Astrocyte (in vitro differentiated cells and primary cell): ENCODE measurements at regions not wholly inside any gene's neighbourhood (a gene's known extent, or its start where the extent isn't known, plus 50 kb on each side); places are given as distances from the start of the nearest gene placed in this dataset.

ENCODE experiments used
- DNase-seq: peaks from one replicate; pipeline ENCODE4 v3.0.0-alpha.2; 2010; ENCODE audit warnings: low read depth
- FAIRE-seq: peaks from 2 replicates; lab custom pipeline; 2011; peaks lifted over from hg19 to GRCh38; lab: Jason Lieb, UNC
- H2AFZ ChIP-seq: 2 replicates; pipeline ENCODE4 v1.6.0; 2012; ENCODE audit warnings: low read depth, low read length, inconsistent platforms
- H3K27ac ChIP-seq: 2 replicates; pipeline ENCODE4 v1.5.1; 2011; ENCODE audit warnings: low read depth, low read length, inconsistent platforms
- H3K27me3 ChIP-seq: 2 replicates; pipeline ENCODE4 v1.6.0; 2011; ENCODE audit warnings: low read length, inconsistent platforms; ENCODE audit not compliant: insufficient read depth
- H3K36me3 ChIP-seq: 2 replicates; pipeline ENCODE4 v1.5.1; 2011; ENCODE audit warnings: low read length, inconsistent platforms; ENCODE audit not compliant: insufficient read depth
- H3K4me1 ChIP-seq: 2 replicates; pipeline ENCODE4 v1.5.1; 2011; ENCODE audit warnings: low read length, inconsistent platforms; ENCODE audit not compliant: insufficient read depth
- H3K4me2 ChIP-seq: 2 replicates; pipeline ENCODE4 v1.6.0; 2012; ENCODE audit warnings: low read length, inconsistent platforms
- H3K4me3 ChIP-seq: 2 replicates; pipeline ENCODE4 v1.5.1; 2011; ENCODE audit warnings: low read depth, mild to moderate bottlenecking, low read length, inconsistent platforms; ENCODE audit not compliant: insufficient read depth
- H3K79me2 ChIP-seq: 2 replicates; pipeline ENCODE4 v1.6.0; 2012; ENCODE audit warnings: mild to moderate bottlenecking, low read length, inconsistent platforms; ENCODE audit not compliant: insufficient read depth
- H3K9ac ChIP-seq: 2 replicates; pipeline ENCODE4 v1.6.0; 2012; ENCODE audit warnings: mild to moderate bottlenecking, low read length, inconsistent platforms
- H3K9me3 ChIP-seq: 2 replicates; pipeline ENCODE4 v1.5.1; 2012; ENCODE audit warnings: low read depth, mild to moderate bottlenecking, low read length, inconsistent platforms; ENCODE audit not compliant: insufficient read depth
- H4K20me1 ChIP-seq: 2 replicates; pipeline ENCODE4 v1.6.0; 2012; ENCODE audit warnings: low read length, inconsistent platforms; ENCODE audit not compliant: insufficient read depth
- H3K27ac Mint-ChIP-seq: one replicate; pipeline ENCODE4 v1.8.0; 2021; ENCODE audit warnings: mild to moderate bottlenecking, mixed read lengths; ENCODE audit not compliant: unreplicated experiment
- H3K27me3 Mint-ChIP-seq: one replicate; pipeline ENCODE4 v1.8.0; 2021; ENCODE audit warnings: low read depth, mixed read lengths; ENCODE audit not compliant: unreplicated experiment
- H3K36me3 Mint-ChIP-seq: one replicate; pipeline ENCODE4 v1.8.0; 2021; ENCODE audit warnings: low read depth, mixed read lengths; ENCODE audit not compliant: unreplicated experiment
- H3K4me1 Mint-ChIP-seq: one replicate; pipeline ENCODE4 v1.8.0; 2021; ENCODE audit warnings: low read depth, mixed read lengths; ENCODE audit not compliant: unreplicated experiment
- H3K4me3 Mint-ChIP-seq: one replicate; pipeline ENCODE4 v1.8.0; 2021; ENCODE audit warnings: mild to moderate bottlenecking, moderate library complexity, mixed read lengths; ENCODE audit not compliant: unreplicated experiment
- H3K9me3 Mint-ChIP-seq: one replicate; pipeline ENCODE4 v1.8.0; 2021; ENCODE audit warnings: mild to moderate bottlenecking, mixed read lengths; ENCODE audit not compliant: unreplicated experiment
- CTCF ChIP-seq: IDR thresholded peaks from 2 replicates; pipeline ENCODE4 v1.5.1; 2011; ENCODE audit warnings: low read depth, mild to moderate bottlenecking, inconsistent platforms, low read length, moderate library complexity; ENCODE audit not compliant: insufficient read depth
- EZH2 ChIP-seq: IDR thresholded peaks from 2 replicates; pipeline ENCODE4 v1.6.1; 2012; ENCODE audit warnings: mild to moderate bottlenecking, low read length, inconsistent platforms; ENCODE audit not compliant: insufficient read depth

GRCh38 chr9:28821240-28821639, 1248.0 kb upstream of the C9orf72 start:
- Histone ChIP-seq H3K9me3 (no peaks in the 10 kb centered on the region), H3K4me3 (no peak overlapping the region), H3K4me1 (no peaks in the 10 kb centered on the region), H2AFZ (no peak overlapping the region), H3K36me3 (no peaks in the 10 kb centered on the region), H3K27me3 (no peaks in the 10 kb centered on the region), H4K20me1 (no peaks in the 10 kb centered on the region), H3K9ac (no peak overlapping the region), H3K79me2 (no peaks in the 10 kb centered on the region), H3K27ac (no peak overlapping the region), H3K4me2 (no peak overlapping the region)
- DNase-seq: no peak
- TF ChIP-seq CTCF (no peak), EZH2 (no peak)
- no peak overlapping the region for H3K4me3 Mint-ChIP-seq
- FAIRE-seq: no peak
- H3K27ac Mint-ChIP-seq: no peak overlapping the region
- H3K9me3 Mint-ChIP-seq: no peaks in the 10 kb centered on the region
- no peaks in the 10 kb centered on the region for H3K36me3 Mint-ChIP-seq
- no peaks in the 10 kb centered on the region for H3K27me3 Mint-ChIP-seq
- H3K4me1 Mint-ChIP-seq: no peaks in the 10 kb centered on the region

- no peak for FAIRE-seq
- H3K27ac Mint-ChIP-seq: no peak overlapping the region
- peaks cover 1% of the 10 kb centered on the region for H3K9me3 Mint-ChIP-seq
Measured at GRCh38 chr9:28824432-28824963, 1251.2 kb upstream of the C9orf72 start.

More at GRCh38 chr9:28824432-28824963, 1251.2 kb upstream of the C9orf72 start:
- TF ChIP-seq CTCF (no peak), EZH2 (no peak)
- Histone ChIP-seq H3K4me3 (no peak overlapping the region), H3K27me3 (no peaks in the 10 kb centered on the region), H3K9ac (no peak overlapping the region), H2AFZ (no peak overlapping the region), H3K9me3 (no peaks in the 10 kb centered on the region), H3K4me1 (no peaks in the 10 kb centered on the region), H3K36me3 (no peaks in the 10 kb centered on the region), H3K4me2 (no peak overlapping the region), H4K20me1 (no peaks in the 10 kb centered on the region), H3K79me2 (no peaks in the 10 kb centered on the region), H3K27ac (no peak overlapping the region)
- Mint-ChIP-seq H3K36me3 (no peaks in the 10 kb centered on the region), H3K4me1 (no peaks in the 10 kb centered on the region), H3K4me3 (no peak overlapping the region), H3K27me3 (no peaks in the 10 kb centered on the region)
- DNase-seq: no peak
